GM03348 (cell line): ENCODE measurements at regions not wholly inside any gene's neighbourhood (a gene's known extent, or its start where the extent isn't known, plus 50 kb on each side); places are given as distances from the start of the nearest gene placed in this dataset.

Experiments used
- DNase-seq: peaks from one replicate; pipeline ENCODE4 v3.0.0; 2012; ENCODE audit warnings: low spot score

DNA sequence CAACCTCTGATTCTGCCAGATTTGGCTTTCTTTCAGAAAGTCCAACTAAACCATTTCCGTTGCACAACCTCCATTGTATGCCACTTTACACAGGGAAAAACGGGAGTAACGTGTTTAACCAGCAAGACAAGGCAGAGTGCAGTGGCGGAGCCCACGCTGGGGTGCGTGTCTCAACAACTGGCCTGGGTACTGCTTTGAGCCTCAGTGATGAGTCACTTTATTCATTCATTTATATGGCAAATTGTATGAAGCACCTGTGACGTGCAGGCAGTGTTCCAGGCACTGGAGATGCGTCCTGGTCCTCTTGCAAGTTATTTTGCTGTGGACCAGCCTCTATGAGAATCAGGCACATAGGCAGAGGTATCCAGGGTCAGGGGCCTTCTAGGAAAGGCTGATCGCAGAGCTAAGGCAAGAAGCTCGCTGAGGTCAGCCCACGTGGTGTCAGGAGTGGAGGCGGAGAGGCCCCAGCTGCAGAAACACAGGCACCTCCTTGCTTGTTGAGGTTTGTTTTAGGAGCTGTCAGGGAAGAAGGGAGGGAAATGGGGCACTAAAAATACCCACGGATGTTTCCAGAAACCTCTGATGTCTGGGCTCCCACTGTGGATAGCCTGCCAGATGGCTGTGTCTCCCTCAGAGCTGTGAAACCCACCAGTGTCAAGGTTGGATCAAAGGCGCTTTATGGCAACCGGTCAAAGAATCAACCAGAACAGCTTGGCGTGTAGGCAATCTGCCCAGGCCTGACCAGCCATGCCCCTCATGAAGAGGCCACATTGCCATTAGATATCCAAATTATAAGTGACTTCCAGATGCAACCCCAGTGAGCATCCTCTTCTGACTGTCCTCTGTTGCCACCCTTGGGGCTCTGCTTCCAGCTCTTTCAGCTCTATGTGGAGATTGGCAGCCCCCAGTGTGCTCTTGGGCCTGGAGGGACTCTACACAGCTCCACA is 157.2 kb downstream of the CD83 start:
- no peak for DNase-seq

GRCh38 chr6:14275493-14275851 is 157.9 kb downstream of the CD83 start:
- DNase-seq: peak; percentile 70

DNA sequence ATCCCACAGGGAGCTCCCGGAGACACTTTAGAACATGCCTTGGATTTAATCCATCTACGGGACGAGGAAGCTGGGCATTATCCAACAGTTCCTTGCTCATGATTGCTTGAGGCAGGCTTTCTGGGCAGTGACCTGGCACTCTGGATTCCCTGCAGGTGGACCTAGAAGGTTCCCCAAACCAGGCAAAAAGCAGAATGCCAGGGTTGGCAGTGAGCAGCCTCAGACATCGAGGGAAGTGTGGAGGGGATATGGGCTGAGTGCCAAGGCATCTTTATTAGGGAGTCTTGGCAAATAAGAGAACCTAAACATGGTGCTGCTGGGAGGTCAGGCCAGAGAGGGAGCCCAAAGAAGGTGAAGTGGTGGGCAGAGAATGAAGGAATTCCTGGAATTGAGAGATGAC is 158.5 kb downstream of the CD83 start:
- no peak for DNase-seq

- DNase-seq: no peak
Observed at GRCh38 chr6:14276667-14277404, 159.3 kb downstream of the CD83 start.

- DNase-seq: no peak
Observed at GRCh38 chr6:14277405-14277930, 159.9 kb downstream of the CD83 start.

GRCh38 chr6:14278006-14278405 is 160.4 kb downstream of the CD83 start:
- no peak for DNase-seq

DNA sequence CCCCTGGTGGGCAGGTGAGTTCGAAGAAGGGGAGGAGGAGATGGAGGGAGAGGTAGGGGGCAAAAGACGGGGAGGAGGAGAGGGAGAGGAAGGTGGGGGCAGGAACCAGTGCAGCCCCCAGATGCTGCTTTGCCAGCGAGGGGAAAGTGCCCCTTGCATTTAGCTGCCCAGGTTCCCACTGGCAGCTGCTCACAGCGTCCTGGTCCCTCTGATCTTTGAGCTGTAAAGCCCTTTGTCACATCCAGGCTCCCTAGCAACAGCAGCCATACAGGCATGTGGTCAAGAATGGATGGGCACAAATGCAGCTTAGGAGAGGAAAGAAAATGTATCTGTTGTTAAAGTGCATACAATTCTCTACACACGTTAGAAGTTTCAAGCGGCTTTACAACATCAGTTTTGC is 160.9 kb downstream of the CD83 start:
- no peak for DNase-seq

DNA sequence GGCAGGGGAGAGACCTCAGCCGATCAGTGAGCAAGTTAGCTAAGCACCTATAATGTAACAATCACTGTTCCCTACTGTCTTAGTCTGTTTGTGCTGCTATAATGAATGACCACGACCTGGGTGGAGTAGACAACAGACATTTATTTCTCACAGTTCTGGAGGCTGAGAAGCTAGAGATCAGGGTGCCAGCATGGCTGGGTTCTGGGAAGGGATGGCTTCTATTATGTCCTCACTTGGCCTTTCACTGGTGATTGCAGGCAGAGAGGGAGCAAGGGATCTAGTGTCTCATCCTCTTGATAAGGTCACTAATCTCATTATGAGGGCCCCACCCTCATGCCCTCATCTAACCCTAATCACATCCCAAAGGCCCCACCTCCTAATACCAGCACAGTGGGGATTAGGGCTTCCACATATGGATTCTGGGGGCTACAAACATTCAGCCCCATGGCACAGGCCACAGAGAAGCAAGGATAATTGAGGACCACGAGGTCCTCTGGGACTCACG is 162.5 kb downstream of the CD83 start:
- DNase-seq: no peak

DNA sequence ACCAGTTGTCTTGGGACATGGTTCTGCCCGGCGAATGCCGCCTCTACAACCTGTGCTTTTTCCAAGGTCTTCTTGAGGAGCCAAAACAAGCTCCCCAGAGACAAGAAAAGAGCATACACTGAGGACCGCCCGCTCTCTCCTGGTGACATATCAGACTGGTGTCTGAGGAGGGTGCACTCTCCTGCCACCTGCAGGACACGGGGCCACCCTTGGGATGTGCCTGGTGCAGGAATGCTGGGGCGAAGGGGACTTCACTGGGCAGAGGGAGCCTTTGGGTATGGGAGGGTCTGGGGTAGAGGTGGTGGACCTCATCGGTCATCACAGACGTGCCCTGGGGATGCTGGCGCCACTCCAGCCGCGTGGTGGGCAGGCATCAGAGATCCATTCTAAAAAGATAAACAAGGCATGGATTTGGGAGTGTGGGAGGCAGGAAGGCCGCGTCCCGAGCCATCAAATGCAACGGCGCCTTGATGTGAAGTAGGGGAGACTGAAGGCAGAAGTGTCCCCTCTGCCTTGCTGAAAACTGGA is 163.3 kb downstream of the CD83 start:
- DNase-seq: no peak

GRCh38 chr6:14281811-14282660 is 164.5 kb downstream of the CD83 start:
- no peak for DNase-seq

- no peak for DNase-seq
Observed at GRCh38 chr6:14282854-14283505, 165.4 kb downstream of the CD83 start.

- no peak for DNase-seq
Observed at GRCh38 chr6:14283600-14284235, 166.1 kb downstream of the CD83 start.

GRCh38 chr6:14284969-14285590 is 167.5 kb downstream of the CD83 start:
- DNase-seq: no peak

DNA sequence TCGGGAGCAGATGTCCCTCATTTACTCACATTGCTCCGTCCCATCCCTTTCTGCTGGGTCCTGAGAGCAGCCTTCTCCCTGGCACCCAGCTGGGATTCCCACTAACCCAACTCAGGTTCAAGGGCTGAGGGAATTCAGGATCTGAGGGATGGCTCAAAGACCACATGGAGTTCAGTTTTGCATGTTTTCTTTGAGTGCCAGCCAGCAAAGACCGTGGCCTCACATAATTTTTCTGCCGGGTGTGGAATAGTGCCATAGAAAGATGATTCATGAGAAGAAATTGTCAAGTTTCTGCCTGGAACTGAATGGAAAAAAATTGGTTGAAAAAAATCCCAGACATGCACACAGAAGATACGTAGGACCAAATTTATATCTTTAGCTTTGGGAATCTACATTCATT is 168.6 kb downstream of the CD83 start:
- peak; percentile 89 for DNase-seq

GRCh38 chr6:14286634-14287428 is 169.3 kb downstream of the CD83 start:
- no peak for DNase-seq

GRCh38 chr6:14287707-14288106 is 170.1 kb downstream of the CD83 start:
- no peak for DNase-seq

DNA sequence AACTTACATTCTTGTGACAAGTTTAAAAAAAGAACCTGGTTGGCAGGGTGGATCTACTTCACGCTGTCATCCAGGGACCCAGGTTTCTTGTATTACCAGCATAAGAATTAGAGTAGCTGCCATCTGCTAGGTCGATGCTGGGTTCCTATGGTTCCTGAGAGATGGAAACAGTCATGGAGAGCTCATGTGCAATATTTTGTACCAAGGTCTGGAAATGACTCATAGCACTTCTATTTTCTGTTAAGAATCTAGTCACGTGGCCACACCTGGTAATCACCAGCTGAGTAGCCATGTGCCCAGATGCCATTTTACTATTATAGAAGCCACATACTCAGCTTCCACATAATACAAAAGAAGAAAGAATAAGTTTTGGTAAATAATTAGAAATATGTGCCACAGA is 171.3 kb downstream of the CD83 start:
- DNase-seq: no peak

GRCh38 chr6:14290041-14290771 is 172.6 kb downstream of the CD83 start:
- DNase-seq: no peak
